ENCODE measurements at regions not wholly inside any gene's neighbourhood (a gene's known extent, or its start where the extent isn't known, plus 50 kb on each side); places are given as distances from the start of the nearest gene placed in this dataset.
A peak's percentile ranks its signal among the peaks of the same experiment; 100 is the strongest.

DNA sequence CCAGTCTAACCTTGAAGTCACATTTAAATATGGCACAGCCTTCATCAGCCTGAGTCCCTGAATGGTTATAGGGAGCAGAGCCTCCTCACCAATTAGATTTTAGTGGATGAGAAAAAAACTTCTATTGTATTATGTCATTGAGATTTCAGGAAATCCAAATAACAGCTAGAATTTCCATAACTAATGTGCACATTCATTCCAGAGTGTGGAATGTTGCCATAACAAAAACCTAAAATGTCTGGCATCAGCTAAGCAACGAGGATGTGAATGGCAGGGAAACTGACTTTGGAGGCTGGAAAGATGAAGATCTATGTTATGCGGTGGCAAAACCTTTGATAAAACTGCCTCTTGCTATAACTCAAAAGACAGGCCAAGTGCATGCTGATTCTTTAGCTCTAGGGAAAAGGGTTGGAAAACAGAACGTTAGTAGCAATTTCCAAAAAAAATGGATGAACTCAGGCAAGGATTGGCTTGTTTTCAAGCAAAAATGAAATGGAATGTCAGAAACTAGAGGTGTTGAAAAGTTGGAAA is 91.3 kb upstream of the NFIB start:
- H3K4me3 ChIP-seq = no peak overlapping the region
- TF ChIP-seq, protein P1, sequence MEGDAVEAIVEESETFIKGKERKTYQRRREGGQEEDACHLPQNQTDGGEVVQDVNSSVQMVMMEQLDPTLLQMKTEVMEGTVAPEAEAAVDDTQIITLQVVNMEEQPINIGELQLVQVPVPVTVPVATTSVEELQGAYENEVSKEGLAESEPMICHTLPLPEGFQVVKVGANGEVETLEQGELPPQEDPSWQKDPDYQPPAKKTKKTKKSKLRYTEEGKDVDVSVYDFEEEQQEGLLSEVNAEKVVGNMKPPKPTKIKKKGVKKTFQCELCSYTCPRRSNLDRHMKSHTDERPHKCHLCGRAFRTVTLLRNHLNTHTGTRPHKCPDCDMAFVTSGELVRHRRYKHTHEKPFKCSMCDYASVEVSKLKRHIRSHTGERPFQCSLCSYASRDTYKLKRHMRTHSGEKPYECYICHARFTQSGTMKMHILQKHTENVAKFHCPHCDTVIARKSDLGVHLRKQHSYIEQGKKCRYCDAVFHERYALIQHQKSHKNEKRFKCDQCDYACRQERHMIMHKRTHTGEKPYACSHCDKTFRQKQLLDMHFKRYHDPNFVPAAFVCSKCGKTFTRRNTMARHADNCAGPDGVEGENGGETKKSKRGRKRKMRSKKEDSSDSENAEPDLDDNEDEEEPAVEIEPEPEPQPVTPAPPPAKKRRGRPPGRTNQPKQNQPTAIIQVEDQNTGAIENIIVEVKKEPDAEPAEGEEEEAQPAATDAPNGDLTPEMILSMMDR (IDR thresholded peaks at IDR 0.05) = no peak
- intact Hi-C loops (cut with DNase I, micrococcal nuclease) = no loop called here
- H3K9me3 ChIP-seq = no peaks in the 10 kb centered on the region
- H3K4me1 ChIP-seq (ENCODE audit: low read depth) = no peaks in the 10 kb centered on the region
- no peak for ATAC-seq
- DNase-seq = no peak
- no peaks in the 10 kb centered on the region for H3K36me3 ChIP-seq (ENCODE audit: low read depth)

DNA sequence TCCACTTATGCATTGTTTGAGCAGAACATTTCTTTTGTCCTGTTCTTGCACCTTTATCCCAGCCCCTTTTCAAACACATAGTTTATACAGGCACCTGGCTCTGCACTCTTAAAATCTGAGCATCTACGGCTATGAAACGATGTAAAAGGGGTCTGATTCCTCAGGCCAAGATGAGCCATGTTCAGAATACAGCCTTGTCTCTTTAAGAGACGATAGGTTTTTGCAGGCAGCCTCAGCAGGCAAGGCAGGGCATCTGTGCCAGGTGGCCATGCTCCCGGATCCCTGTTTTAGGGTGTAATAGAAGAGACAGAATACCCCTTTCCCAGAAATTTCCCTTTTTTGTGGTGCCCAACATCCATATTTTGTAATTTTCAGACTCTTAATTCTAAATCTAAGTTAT is 89.1 kb upstream of the NFIB start:
- H3K36me3 ChIP-seq (ENCODE audit: low read depth) = no peaks in the 10 kb centered on the region
- no peak for DNase-seq
- no peaks in the 10 kb centered on the region for H3K4me1 ChIP-seq (ENCODE audit: low read depth)
- no peak overlapping the region for H3K4me3 ChIP-seq
- TF ChIP-seq, protein P1 (IDR thresholded peaks at IDR 0.05) = no peak
- ATAC-seq = no peak
- H3K9me3 ChIP-seq = no peaks in the 10 kb centered on the region
- intact Hi-C loops (cut with DNase I, micrococcal nuclease) = no loop called here

DNA sequence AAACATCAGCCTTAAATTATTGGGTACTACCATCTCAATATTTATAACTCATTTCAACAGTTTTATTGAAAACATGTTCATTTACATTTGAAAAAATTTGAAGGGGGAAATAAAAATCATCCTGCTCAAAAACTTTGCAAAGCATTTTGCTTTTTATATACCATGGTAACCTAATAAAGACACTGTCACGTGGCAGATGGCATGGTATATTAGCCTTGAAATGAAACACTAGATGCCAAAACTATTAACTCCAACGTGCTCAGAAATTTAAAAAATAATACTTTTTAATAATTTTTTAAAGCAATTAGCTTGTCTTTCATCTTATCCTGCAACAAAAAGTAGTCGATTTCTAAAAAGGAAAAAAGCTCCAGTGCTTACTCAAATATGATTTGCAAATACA is 88.6 kb upstream of the NFIB start:
- Histone ChIP-seq H3K36me3 (ENCODE audit: low read depth) (no peaks in the 10 kb centered on the region), H3K4me1 (ENCODE audit: low read depth) (no peaks in the 10 kb centered on the region), H3K9me3 (no peaks in the 10 kb centered on the region), H3K4me3 (no peak overlapping the region)
- DNase-seq (no peak), ATAC-seq (no peak)
- TF ChIP-seq, protein P1 (IDR thresholded peaks at IDR 0.05) = no peak
- intact Hi-C loops (cut with DNase I, micrococcal nuclease) = no loop called here

DNA sequence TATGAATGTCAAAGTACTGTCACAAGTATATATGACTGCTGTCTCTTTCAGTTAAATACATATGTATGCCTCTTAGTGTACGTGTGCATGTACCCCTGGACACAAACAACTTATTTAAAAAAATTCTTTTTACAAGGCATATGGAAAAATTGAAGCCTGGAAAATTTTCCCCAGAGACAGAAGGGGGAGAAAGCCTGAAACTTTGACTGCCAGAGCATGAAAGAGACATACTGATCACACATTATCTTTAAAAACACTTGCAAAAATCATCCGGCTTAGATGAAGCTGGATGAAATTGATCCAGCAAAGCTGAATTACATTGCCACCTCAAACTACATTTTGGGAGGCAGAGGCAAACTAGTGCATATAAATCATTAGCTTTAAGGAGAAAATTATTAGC is 88.0 kb upstream of the NFIB start:
- ATAC-seq (no peak), DNase-seq (no peak)
- Histone ChIP-seq H3K9me3 (no peaks in the 10 kb centered on the region), H3K4me1 (ENCODE audit: low read depth) (no peaks in the 10 kb centered on the region), H3K4me3 (no peak overlapping the region), H3K36me3 (ENCODE audit: low read depth) (no peaks in the 10 kb centered on the region)
- TF ChIP-seq, protein P1 (IDR thresholded peaks at IDR 0.05) = no peak
- intact Hi-C loops (cut with DNase I, micrococcal nuclease) = no loop called here

DNA sequence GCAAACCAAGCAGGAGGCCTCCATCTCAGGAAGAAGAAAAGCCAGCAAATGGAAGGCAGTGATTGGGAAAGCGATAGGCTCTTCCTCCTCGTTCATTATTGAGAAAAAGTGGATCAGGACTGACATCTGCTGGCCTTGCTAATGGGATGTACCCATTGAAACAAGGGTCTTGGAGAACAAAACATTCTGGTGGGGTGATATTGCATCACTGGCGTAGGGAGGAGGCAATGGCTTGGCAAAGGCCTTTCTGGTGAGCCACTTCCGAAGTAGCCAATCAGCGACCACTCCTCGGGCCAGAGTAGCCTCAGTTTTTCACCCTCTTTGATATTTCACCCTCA is 86.7 kb upstream of the NFIB start:
- ATAC-seq = peak; percentile 26
- H3K4me1 ChIP-seq (ENCODE audit: low read depth) = no peaks in the 10 kb centered on the region
- TF ChIP-seq, protein P1 (IDR thresholded peaks at IDR 0.05) = no peak

More for the DNA sequence above, 86.7 kb upstream of the NFIB start:
- H3K4me3 ChIP-seq = no peak overlapping the region
- intact Hi-C loops (cut with DNase I, micrococcal nuclease) = no loop called here
- DNase-seq = peak in 1 of 3 donors; percentile 24
- no peaks in the 10 kb centered on the region for H3K36me3 ChIP-seq (ENCODE audit: low read depth)
- H3K9me3 ChIP-seq = no peaks in the 10 kb centered on the region

All from mucosa of descending colon (tissue), 3 donors.